ENCODE measurements at regions not wholly inside any gene's neighbourhood (a gene's known extent, or its start where the extent isn't known, plus 50 kb on each side); places are given as distances from the start of the nearest gene placed in this dataset.

GRCh38 chr15:95709959-95710695 is 620.4 kb upstream of the NR2F2 start:
- H3K4me2 ChIP-seq (ENCODE audit: low read length): no peak overlapping the region
- H3K9me3 ChIP-seq (ENCODE audit: control insufficient read depth, insufficient read depth, low read length): no peaks in the 10 kb centered on the region
- no peaks in the 10 kb centered on the region for H3K79me2 ChIP-seq (ENCODE audit: control insufficient read depth, low read length)
- H3K4me3 ChIP-seq (ENCODE audit: low read length): no peak overlapping the region
- H3K4me1 ChIP-seq (ENCODE audit: control insufficient read depth, low read length): no peaks in the 10 kb centered on the region
- no peaks in the 10 kb centered on the region for H3K9me2 ChIP-seq (replicated peaks; ENCODE audit: control insufficient read depth, low read length)
- H3K36me3 ChIP-seq (ENCODE audit: control insufficient read depth, low read length): no peaks in the 10 kb centered on the region
- H3F3A ChIP-seq (ENCODE audit: control insufficient read depth, insufficient read depth): no peaks in the 10 kb centered on the region
- no peak overlapping the region for H3K27ac ChIP-seq (ENCODE audit: low read depth, low read length)
- no peaks in the 10 kb centered on the region for H4K20me1 ChIP-seq (ENCODE audit: control insufficient read depth, insufficient read depth, low read depth, low read length)
- H3K27me3 ChIP-seq (ENCODE audit: control insufficient read depth, low read length): no peaks in the 10 kb centered on the region
- TF ChIP-seq, protein P1, sequence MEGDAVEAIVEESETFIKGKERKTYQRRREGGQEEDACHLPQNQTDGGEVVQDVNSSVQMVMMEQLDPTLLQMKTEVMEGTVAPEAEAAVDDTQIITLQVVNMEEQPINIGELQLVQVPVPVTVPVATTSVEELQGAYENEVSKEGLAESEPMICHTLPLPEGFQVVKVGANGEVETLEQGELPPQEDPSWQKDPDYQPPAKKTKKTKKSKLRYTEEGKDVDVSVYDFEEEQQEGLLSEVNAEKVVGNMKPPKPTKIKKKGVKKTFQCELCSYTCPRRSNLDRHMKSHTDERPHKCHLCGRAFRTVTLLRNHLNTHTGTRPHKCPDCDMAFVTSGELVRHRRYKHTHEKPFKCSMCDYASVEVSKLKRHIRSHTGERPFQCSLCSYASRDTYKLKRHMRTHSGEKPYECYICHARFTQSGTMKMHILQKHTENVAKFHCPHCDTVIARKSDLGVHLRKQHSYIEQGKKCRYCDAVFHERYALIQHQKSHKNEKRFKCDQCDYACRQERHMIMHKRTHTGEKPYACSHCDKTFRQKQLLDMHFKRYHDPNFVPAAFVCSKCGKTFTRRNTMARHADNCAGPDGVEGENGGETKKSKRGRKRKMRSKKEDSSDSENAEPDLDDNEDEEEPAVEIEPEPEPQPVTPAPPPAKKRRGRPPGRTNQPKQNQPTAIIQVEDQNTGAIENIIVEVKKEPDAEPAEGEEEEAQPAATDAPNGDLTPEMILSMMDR (IDR thresholded peaks at IDR 0.05; ENCODE audit: low read depth, low read length, poor library complexity, severe bottlenecking): no peak
- no peak for TF ChIP-seq EZH2phosphoT487 (IDR thresholded peaks at IDR 0.05; ENCODE audit: borderline replicate concordance, low read length)

DNA sequence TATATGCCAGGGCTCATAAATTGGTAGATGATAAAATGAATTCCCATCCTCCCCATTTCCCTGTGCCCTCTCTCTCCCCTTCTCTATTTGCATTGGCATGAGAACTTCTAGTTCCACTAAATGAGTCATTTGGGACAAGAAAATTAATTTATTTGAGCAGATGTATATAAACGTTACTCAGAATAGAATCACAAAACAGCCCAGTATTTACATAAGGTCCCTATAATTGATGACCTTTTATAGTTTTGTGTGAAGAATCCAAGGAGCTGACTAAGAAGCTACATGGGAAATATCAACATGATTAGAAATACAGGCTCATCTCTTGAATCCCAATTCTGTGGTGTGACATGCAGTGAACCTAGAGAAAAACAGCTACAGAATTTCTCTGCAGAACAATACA is 617.7 kb upstream of the NR2F2 start:
- Histone ChIP-seq H3F3A (ENCODE audit: control insufficient read depth, insufficient read depth) (no peaks in the 10 kb centered on the region), H3K79me2 (ENCODE audit: control insufficient read depth, low read length) (no peaks in the 10 kb centered on the region), H3K9me2 (replicated peaks; ENCODE audit: control insufficient read depth, low read length) (no peaks in the 10 kb centered on the region), H4K20me1 (ENCODE audit: control insufficient read depth, insufficient read depth, low read depth, low read length) (no peaks in the 10 kb centered on the region), H3K36me3 (ENCODE audit: control insufficient read depth, low read length) (no peaks in the 10 kb centered on the region), H3K4me1 (ENCODE audit: control insufficient read depth, low read length) (no peaks in the 10 kb centered on the region), H3K27ac (ENCODE audit: low read depth, low read length) (no peak overlapping the region), H3K4me2 (ENCODE audit: low read length) (no peak overlapping the region), H3K27me3 (ENCODE audit: control insufficient read depth, low read length) (no peaks in the 10 kb centered on the region), H3K4me3 (ENCODE audit: low read length) (no peak overlapping the region), H3K9me3 (ENCODE audit: control insufficient read depth, insufficient read depth, low read length) (no peaks in the 10 kb centered on the region)
- TF ChIP-seq, protein P1 (IDR thresholded peaks at IDR 0.05; ENCODE audit: low read depth, low read length, poor library complexity, severe bottlenecking): no peak
- no peak for TF ChIP-seq EZH2phosphoT487 (IDR thresholded peaks at IDR 0.05; ENCODE audit: borderline replicate concordance, low read length)

GRCh38 chr15:95713324-95713723 is 617.2 kb upstream of the NR2F2 start:
- Histone ChIP-seq H4K20me1 (ENCODE audit: control insufficient read depth, insufficient read depth, low read depth, low read length) (no peaks in the 10 kb centered on the region), H3K27me3 (ENCODE audit: control insufficient read depth, low read length) (no peaks in the 10 kb centered on the region), H3K36me3 (ENCODE audit: control insufficient read depth, low read length) (no peaks in the 10 kb centered on the region), H3F3A (ENCODE audit: control insufficient read depth, insufficient read depth) (no peaks in the 10 kb centered on the region), H3K4me3 (ENCODE audit: low read length) (no peak overlapping the region), H3K4me2 (ENCODE audit: low read length) (no peak overlapping the region), H3K9me2 (replicated peaks; ENCODE audit: control insufficient read depth, low read length) (no peaks in the 10 kb centered on the region), H3K27ac (ENCODE audit: low read depth, low read length) (no peak overlapping the region), H3K9me3 (ENCODE audit: control insufficient read depth, insufficient read depth, low read length) (no peaks in the 10 kb centered on the region), H3K4me1 (ENCODE audit: control insufficient read depth, low read length) (no peaks in the 10 kb centered on the region), H3K79me2 (ENCODE audit: control insufficient read depth, low read length) (no peaks in the 10 kb centered on the region)
- TF ChIP-seq, protein P1 (IDR thresholded peaks at IDR 0.05; ENCODE audit: low read depth, low read length, poor library complexity, severe bottlenecking): no peak

Data from DOHH2 (cell line).